ENCODE measurements at regions not wholly inside any gene's neighbourhood (a gene's known extent, or its start where the extent isn't known, plus 50 kb on each side); places are given as distances from the start of the nearest gene placed in this dataset.

DNA sequence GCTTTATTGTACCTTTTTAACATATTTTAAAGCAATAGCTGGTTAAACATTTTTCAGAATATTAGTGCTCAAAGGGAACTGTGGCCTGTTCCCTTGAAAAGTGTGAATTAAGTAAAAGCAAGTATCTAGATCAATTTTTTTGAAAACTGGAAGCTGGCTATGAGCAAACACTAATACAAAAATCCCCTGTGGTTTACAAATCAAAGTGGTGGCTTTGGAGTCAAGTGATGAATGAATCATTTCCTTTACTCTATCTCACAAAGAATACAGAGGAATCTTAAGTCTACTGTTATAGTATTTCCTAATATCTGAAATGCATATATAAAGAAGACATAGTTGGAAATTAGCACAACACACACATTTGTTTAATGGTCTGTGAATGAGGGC is 212.4 kb upstream of the C9orf72 start:
- TF ChIP-seq, protein P1, sequence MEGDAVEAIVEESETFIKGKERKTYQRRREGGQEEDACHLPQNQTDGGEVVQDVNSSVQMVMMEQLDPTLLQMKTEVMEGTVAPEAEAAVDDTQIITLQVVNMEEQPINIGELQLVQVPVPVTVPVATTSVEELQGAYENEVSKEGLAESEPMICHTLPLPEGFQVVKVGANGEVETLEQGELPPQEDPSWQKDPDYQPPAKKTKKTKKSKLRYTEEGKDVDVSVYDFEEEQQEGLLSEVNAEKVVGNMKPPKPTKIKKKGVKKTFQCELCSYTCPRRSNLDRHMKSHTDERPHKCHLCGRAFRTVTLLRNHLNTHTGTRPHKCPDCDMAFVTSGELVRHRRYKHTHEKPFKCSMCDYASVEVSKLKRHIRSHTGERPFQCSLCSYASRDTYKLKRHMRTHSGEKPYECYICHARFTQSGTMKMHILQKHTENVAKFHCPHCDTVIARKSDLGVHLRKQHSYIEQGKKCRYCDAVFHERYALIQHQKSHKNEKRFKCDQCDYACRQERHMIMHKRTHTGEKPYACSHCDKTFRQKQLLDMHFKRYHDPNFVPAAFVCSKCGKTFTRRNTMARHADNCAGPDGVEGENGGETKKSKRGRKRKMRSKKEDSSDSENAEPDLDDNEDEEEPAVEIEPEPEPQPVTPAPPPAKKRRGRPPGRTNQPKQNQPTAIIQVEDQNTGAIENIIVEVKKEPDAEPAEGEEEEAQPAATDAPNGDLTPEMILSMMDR (conservative IDR thresholded peaks at IDR 0.05): no peak
- TF ChIP-seq ZFX (IDR thresholded peaks at IDR 0.05): no peak
- H3K27ac ChIP-seq: no peak overlapping the region

DNA sequence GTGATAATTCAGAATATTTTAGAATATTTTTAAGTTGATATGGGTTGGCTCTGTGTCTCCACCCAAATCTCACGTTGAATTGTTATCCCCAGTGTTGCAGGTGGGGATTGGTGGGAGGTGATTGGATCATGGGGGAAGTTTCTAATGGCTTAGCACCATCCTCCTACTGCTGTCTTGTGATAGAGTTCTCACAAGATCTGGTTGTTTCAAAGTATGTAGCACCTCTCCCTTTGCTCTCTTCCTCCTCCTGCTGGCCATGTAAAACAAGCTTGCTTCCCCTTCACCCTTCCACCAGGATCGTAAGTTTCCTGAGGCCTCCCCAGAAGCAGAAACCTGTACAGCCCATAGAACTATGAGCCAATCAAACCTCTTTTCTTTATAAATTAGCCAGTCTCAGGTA is 214.6 kb upstream of the C9orf72 start:
- no peak overlapping the region for H3K27ac ChIP-seq
- no peak for TF ChIP-seq ZFX (IDR thresholded peaks at IDR 0.05)
- TF ChIP-seq, protein P1 (conservative IDR thresholded peaks at IDR 0.05): peak; percentile 36

DNA sequence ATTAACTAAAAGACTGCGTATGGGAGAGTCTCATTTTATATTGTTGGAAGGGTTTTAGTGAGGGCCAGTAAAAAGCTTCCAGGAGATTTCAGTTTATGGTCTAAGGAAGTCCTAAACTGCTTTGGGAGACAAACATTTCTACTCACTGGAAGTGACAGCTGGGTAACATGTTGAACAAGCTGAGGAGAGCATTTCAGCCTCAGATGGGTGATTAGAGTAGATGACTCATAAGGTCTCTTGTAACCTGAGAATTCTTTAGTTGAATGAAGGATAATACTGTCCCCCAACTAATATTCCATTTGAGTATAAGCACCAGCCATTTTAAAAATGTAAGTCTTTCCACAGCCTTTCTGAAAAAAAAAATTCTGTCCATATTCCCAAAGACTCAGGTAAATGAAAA is 218.0 kb upstream of the C9orf72 start:
- no peak overlapping the region for H3K27ac ChIP-seq
- TF ChIP-seq ZFX (IDR thresholded peaks at IDR 0.05): no peak
- TF ChIP-seq, protein P1 (conservative IDR thresholded peaks at IDR 0.05): no peak

DNA sequence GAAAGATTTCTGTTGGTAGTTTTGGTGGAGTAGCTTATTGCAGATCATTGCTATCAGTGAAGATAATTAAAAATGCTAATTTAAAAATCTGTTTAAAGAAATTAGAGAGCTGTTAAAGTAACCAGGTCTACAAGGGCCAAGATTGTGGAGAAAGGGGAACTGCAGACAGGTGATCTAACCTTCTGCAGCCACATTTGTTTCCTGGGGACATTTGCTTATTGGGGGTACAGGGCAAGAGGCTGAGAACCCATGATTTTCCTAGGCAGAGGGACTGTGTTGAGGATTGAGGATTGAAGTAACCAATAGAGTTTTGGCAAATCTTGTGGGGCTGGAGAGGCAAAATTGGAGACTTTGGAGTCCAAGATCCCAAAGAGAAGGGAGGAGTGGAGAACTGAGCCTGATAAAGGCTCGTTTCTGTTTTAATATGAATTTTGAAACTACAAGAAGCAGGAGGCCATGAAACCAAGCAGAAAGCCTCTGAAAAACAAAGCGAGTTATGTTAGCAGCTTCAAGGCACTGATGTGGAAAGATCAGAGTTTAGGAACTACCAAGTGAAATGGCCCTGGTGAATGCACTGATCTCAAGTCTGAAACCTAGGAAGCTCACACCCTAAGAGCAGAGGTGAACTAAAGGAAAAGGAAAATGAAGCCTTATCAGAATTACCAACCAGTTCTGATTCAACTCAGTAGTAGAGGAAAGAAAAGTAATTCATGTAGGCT is 219.8 kb upstream of the C9orf72 start:
- no peak overlapping the region for H3K27ac ChIP-seq
- TF ChIP-seq, protein P1 (conservative IDR thresholded peaks at IDR 0.05): no peak
- no peak for TF ChIP-seq ZFX (IDR thresholded peaks at IDR 0.05)

DNA sequence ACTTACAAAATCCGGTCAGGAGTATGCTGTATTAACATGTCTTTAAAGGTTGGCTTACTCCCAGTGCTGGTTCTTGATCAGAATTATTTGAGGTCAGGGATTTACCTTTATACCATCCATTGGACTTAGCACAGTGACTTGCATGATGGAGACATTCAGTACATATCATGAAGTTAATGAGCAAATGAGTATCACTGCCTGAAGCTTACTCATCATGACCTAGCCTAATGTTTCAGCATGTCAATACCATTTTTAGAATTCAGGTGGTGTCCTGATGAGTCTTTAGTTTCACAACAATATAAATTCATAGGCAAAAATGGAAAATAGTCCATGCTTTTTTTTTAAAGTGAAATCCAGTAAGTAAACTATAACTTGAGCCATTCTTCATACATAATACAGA is 226.0 kb upstream of the C9orf72 start:
- TF ChIP-seq ZFX (IDR thresholded peaks at IDR 0.05): no peak
- TF ChIP-seq, protein P1 (conservative IDR thresholded peaks at IDR 0.05): no peak
- no peak overlapping the region for H3K27ac ChIP-seq

DNA sequence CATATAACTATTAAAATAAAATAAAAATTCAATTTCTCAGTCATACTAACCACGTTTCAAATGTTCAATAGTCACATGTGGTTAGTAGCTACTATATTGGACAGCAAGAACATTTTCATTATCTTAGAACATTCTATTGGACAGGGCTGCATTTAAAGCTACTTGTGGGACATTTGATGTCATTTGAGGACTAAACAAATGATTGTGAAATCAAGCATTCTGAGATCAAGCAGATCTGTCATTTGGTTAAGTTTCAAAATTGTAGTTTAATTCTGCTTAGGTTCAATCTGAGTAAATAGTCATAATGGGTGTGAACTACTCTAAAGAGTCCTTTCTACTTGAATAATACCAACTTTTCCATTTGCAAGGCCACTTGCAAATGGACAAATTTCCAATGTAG is 226.9 kb upstream of the C9orf72 start:
- no peak for TF ChIP-seq ZFX (IDR thresholded peaks at IDR 0.05)
- TF ChIP-seq, protein P1 (conservative IDR thresholded peaks at IDR 0.05): no peak
- no peak overlapping the region for H3K27ac ChIP-seq

DNA sequence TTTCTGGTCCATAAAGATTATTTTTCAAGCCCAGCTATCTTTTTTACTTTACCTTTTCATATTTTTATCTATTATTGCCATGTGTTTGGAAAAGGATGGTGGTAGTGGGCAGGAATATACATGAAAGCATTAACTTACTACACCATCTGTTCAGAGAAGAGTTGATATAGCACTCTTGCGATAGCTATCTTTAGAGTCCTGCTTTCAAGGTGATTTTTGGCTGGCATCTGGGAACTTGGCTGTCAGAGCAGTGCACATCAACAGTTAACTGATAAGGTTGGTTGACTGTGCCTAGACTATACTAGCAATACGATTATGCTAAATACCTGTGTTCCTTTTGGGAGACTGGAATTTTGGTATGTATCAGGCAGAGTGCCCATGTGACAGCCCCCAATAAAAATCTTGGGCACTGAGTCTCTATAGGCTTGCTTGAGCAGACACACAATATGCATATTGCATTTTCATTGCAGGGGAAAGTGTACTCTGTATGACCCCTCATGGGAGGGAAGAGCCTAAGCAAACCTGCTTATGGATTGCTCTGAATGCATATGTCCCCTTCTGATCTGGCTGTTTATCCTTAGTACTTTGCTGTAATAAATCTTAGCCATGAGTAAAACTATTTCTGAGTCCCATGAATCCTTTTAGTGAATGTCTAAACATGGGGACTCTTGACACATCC is 227.6 kb upstream of the C9orf72 start:
- no peak overlapping the region for H3K27ac ChIP-seq
- no peak for TF ChIP-seq ZFX (IDR thresholded peaks at IDR 0.05)
- TF ChIP-seq, protein P1 (conservative IDR thresholded peaks at IDR 0.05): no peak

Measured in C4-2B (cell line).